Neuronal stem cell (in vitro differentiated cells): ENCODE measurements at regions not wholly inside any gene's neighbourhood (a gene's known extent, or its start where the extent isn't known, plus 50 kb on each side); places are given as distances from the start of the nearest gene placed in this dataset.

Experiments
- DNase-seq: peaks from one replicate; pipeline ENCODE4 v3.0.0-alpha.2; 2013; ENCODE audit warnings: low spot score
- H2AFZ ChIP-seq: one replicate; pipeline ENCODE4 v1.6.1; 2013; ENCODE audit warnings: mild to moderate bottlenecking, low read length, inconsistent platforms
- H2AK5ac ChIP-seq: 2 replicates; pipeline ENCODE4 v1.6.1; 2013; ENCODE audit warnings: low read depth, mild to moderate bottlenecking, inconsistent platforms, low read length, moderate library complexity, mixed read lengths
- H2BK120ac ChIP-seq: 2 replicates; pipeline ENCODE4 v1.6.1; 2013; ENCODE audit warnings: low read depth, mild to moderate bottlenecking, inconsistent platforms, low read length, moderate library complexity, mixed read lengths
- H2BK12ac ChIP-seq: one replicate; pipeline ENCODE4 v1.6.1; 2013; ENCODE audit warnings: low read length, inconsistent platforms
- H2BK15ac ChIP-seq: 2 replicates; pipeline ENCODE4 v1.6.1; 2013; ENCODE audit warnings: mild to moderate bottlenecking, low read length, inconsistent platforms, mixed read lengths
- H2BK5ac ChIP-seq: one replicate; pipeline ENCODE4 v1.6.1; 2013; ENCODE audit warnings: inconsistent platforms, mild to moderate bottlenecking, low read length, moderate library complexity
- H3K14ac ChIP-seq: one replicate; pipeline ENCODE4 v1.6.1; 2013; ENCODE audit warnings: low read length, inconsistent platforms
- H3K18ac ChIP-seq: 2 replicates; pipeline ENCODE4 v1.6.1; 2013; ENCODE audit warnings: low read length, inconsistent platforms
- H3K23ac ChIP-seq: 2 replicates; pipeline ENCODE4 v1.6.1; 2013; ENCODE audit warnings: low read depth, mild to moderate bottlenecking, mixed read lengths, low read length, inconsistent platforms; ENCODE audit not compliant: poor library complexity
- H3K27ac ChIP-seq: replicated peaks from 3 replicates; pipeline ENCODE4 v1.5.1; 2013; ENCODE audit warnings: low read length, inconsistent platforms
- H3K27me3 ChIP-seq, 3 experiments: 2 replicates each; pipeline ENCODE4 v1.6.1; 2013; ENCODE audit warnings: low read length in 3 of 3, mild to moderate bottlenecking in 2 of 3, inconsistent platforms in 1 of 3, low read depth in 1 of 3, mixed read lengths in 1 of 3, moderate library complexity in 1 of 3; ENCODE audit not compliant: control insufficient read depth in 3 of 3, insufficient read depth in 3 of 3
- H3K36me3 ChIP-seq, 2 donors: replicated peaks in 1 of 2; 2 replicates each; pipeline ENCODE4 v1.6.1; 2013; ENCODE audit warnings: low read length in 2 of 2; ENCODE audit not compliant: control insufficient read depth in 2 of 2, insufficient read depth in 2 of 2
- H3K4ac ChIP-seq: 2 replicates; pipeline ENCODE4 v1.6.1; 2013; ENCODE audit warnings: inconsistent platforms, mild to moderate bottlenecking, low read length, moderate library complexity
- H3K4me1 ChIP-seq, 2 donors: 1 replicate in 1 of 2; 2 replicates in 1 of 2; pipeline ENCODE4 v1.6.1; 2013; ENCODE audit warnings: low read length in 2 of 2, low read depth in 1 of 2; ENCODE audit not compliant: control insufficient read depth in 2 of 2, insufficient read depth in 1 of 2
- H3K4me2 ChIP-seq: one replicate; pipeline ENCODE4 v1.6.1; 2013; ENCODE audit warnings: mild to moderate bottlenecking, low read length, inconsistent platforms; ENCODE audit not compliant: insufficient read depth, poor library complexity, severe bottlenecking
- H3K4me3 ChIP-seq, 2 donors: 2 replicates each; pipeline ENCODE4 v1.5.1; 2013; ENCODE audit warnings: low read length in 2 of 2, mild to moderate bottlenecking in 2 of 2, inconsistent platforms in 1 of 2, moderate library complexity in 1 of 2
- H3K79me1 ChIP-seq: one replicate; pipeline ENCODE4 v1.6.1; 2013; ENCODE audit warnings: low read depth, mild to moderate bottlenecking, inconsistent platforms, low read length, moderate library complexity
- H3K9ac ChIP-seq: one replicate; pipeline ENCODE4 v1.6.1; 2013; ENCODE audit warnings: mild to moderate bottlenecking, low read depth, low read length, inconsistent platforms; ENCODE audit not compliant: poor library complexity
- H3K9me3 ChIP-seq, 2 donors: replicated peaks in 1 of 2; 2 replicates each; pipeline versions ENCODE3 to v1.6.1; 2013; ENCODE audit warnings: low read length in 2 of 2, mild to moderate bottlenecking in 2 of 2, inconsistent platforms in 1 of 2, low read depth in 1 of 2, mixed read lengths in 1 of 2, moderate library complexity in 1 of 2; ENCODE audit not compliant: control insufficient read depth in 2 of 2, insufficient read depth in 1 of 2
- H4K8ac ChIP-seq: one replicate; pipeline ENCODE4 v1.6.1; 2013; ENCODE audit warnings: low read depth, mild to moderate bottlenecking, inconsistent platforms, low read length, moderate library complexity
- H4K91ac ChIP-seq: one replicate; pipeline ENCODE4 v1.6.1; 2013; ENCODE audit warnings: low read length, low read depth, mild to moderate bottlenecking, inconsistent platforms; ENCODE audit not compliant: poor library complexity
- WGBS, 2 donors: extraction: QIAGEN DNeasy Blood & Tissue Kit; methylation state at CpG; one replicate each; pipeline ENCODE4 v1.1.7; 2013; ENCODE audit warnings: missing lambda C conversion rate in 2 of 2, mixed read lengths in 1 of 2; ENCODE audit not compliant: insufficient read length in 2 of 2, insufficient replicate concordance in 1 of 2; ENCODE audit errors: extremely low coverage in 2 of 2; 5-methylcytosine and 5-hydroxymethylcytosine counted together

GRCh38 chr15:58274885-58275284 is 136.7 kb downstream of the AQP9 start:
- Histone ChIP-seq H2AFZ (no peak overlapping the region), H2BK15ac (no peak overlapping the region), H3K27me3 (no peaks in the 10 kb centered on the region), H3K14ac (no peak overlapping the region), H3K23ac (no peak overlapping the region), H3K27ac (no peak overlapping the region), H3K4me1 (peaks cover 6 to 14% of the 10 kb centered on the region in 2 donors), H3K79me1 (no peaks in the 10 kb centered on the region), H3K36me3 (no peaks in the 10 kb centered on the region), H3K4ac (no peak overlapping the region), H2AK5ac (no peak overlapping the region), H3K9me3 (peaks cover 4 to 11% of the 10 kb centered on the region in 2 donors), H4K91ac (no peak overlapping the region), H2BK120ac (no peak overlapping the region), H4K8ac (no peak overlapping the region), H2BK12ac (no peak overlapping the region), H3K4me2 (no peak overlapping the region), H3K4me3 (no peak overlapping the region), H3K18ac (no peak overlapping the region), H3K9ac (no peak overlapping the region), H2BK5ac (no peak overlapping the region)
- no peak for DNase-seq
- WGBS, 2 donors = no CpG with 5 or more reads among the region's 4 CpGs

GRCh38 chr15:58275785-58276184 is 137.6 kb downstream of the AQP9 start:
- no peak overlapping the region for H2BK5ac ChIP-seq
- H3K27ac ChIP-seq = no peak overlapping the region
- no peak overlapping the region for H2BK12ac ChIP-seq
- H2AFZ ChIP-seq = no peak overlapping the region
- H2BK120ac ChIP-seq = no peak overlapping the region
- no peak overlapping the region for H3K23ac ChIP-seq
- no peak overlapping the region for H2AK5ac ChIP-seq
- peaks cover 4 to 11% of the 10 kb centered on the region in 2 donors for H3K9me3 ChIP-seq
- H3K9ac ChIP-seq = no peak overlapping the region
- no peak overlapping the region for H3K4ac ChIP-seq
- H3K4me3 ChIP-seq = no peak overlapping the region
- peaks cover 4 to 14% of the 10 kb centered on the region in 2 donors for H3K4me1 ChIP-seq
- no peak overlapping the region for H2BK15ac ChIP-seq
- no peak overlapping the region for H3K4me2 ChIP-seq
- no CpG with 5 or more reads among the region's 3 CpGs for WGBS, 2 donors
- H4K8ac ChIP-seq = no peak overlapping the region
- no peak overlapping the region for H3K14ac ChIP-seq
- no peak overlapping the region for H3K18ac ChIP-seq
- no peak for DNase-seq
- H3K79me1 ChIP-seq = no peaks in the 10 kb centered on the region
- H3K36me3 ChIP-seq = no peaks in the 10 kb centered on the region
- no peaks in the 10 kb centered on the region for H3K27me3 ChIP-seq
- H4K91ac ChIP-seq = no peak overlapping the region

- Histone ChIP-seq H3K9me3 (peaks cover 1 to 2% of the 10 kb centered on the region in 2 donors), H2BK15ac (no peak overlapping the region), H4K91ac (no peak overlapping the region), H3K4me3 (no peak overlapping the region), H3K4ac (no peak overlapping the region), H3K79me1 (no peaks in the 10 kb centered on the region), H3K27ac (no peak overlapping the region), H3K36me3 (no peaks in the 10 kb centered on the region), H2AFZ (no peak overlapping the region), H2BK5ac (no peak overlapping the region), H3K23ac (no peak overlapping the region), H3K27me3 (no peaks in the 10 kb centered on the region), H3K4me2 (no peak overlapping the region), H2AK5ac (no peak overlapping the region), H3K14ac (no peak overlapping the region), H3K9ac (no peak overlapping the region), H2BK120ac (no peak overlapping the region), H3K18ac (no peak overlapping the region), H4K8ac (no peak overlapping the region), H2BK12ac (no peak overlapping the region), H3K4me1 (peaks cover 5 to 15% of the 10 kb centered on the region in 2 donors)
- no peak for DNase-seq
These were observed 138.7 kb downstream of the AQP9 start for GRCh38 chr15:58276924-58277323.

- no CpG with 5 or more reads among the region's 1 CpG for WGBS, 2 donors
- Histone ChIP-seq H3K9ac (no peak overlapping the region), H3K14ac (no peak overlapping the region), H3K27me3 (no peaks in the 10 kb centered on the region), H3K4me2 (no peak overlapping the region), H3K9me3 (no peaks in the 10 kb centered on the region), H2BK12ac (no peak overlapping the region), H4K8ac (no peak overlapping the region), H3K18ac (no peak overlapping the region), H2BK120ac (no peak overlapping the region), H3K4me1 (peaks cover 9 to 19% of the 10 kb centered on the region in 2 donors), H4K91ac (no peak overlapping the region), H3K4me3 (no peak overlapping the region), H2BK5ac (no peak overlapping the region), H2AFZ (no peak overlapping the region), H3K36me3 (no peaks in the 10 kb centered on the region), H3K79me1 (no peaks in the 10 kb centered on the region), H2BK15ac (no peak overlapping the region), H3K23ac (no peak overlapping the region), H2AK5ac (no peak overlapping the region), H3K4ac (no peak overlapping the region), H3K27ac (no peak overlapping the region)
- no peak for DNase-seq
These were observed 139.2 kb downstream of the AQP9 start for GRCh38 chr15:58277333-58277732.
